BE2C (cell line): ENCODE measurements at regions not wholly inside any gene's neighbourhood (a gene's known extent, or its start where the extent isn't known, plus 50 kb on each side); places are given as distances from the start of the nearest gene placed in this dataset.

Experiments
- DNase-seq: peaks from one replicate; pipeline ENCODE4 v3.0.0-alpha.2; 2020
- H3K27me3 ChIP-seq: fragments of 250-450 bp; sonication (Bioruptor Pico); 2 replicates; pipeline ENCODE4 v1.5.1; 2020; ENCODE audit warnings: mild to moderate bottlenecking
- H3K36me3 ChIP-seq: fragments of 250-450 bp; sonication (Bioruptor Pico); 2 replicates; pipeline ENCODE4 v1.5.1; 2020; ENCODE audit warnings: mild to moderate bottlenecking
- H3K4me1 ChIP-seq: fragments of 250-450 bp; sonication (Bioruptor Pico); 2 replicates; pipeline ENCODE4 v1.5.1; 2020
- H3K4me3 ChIP-seq: 2 replicates; pipeline ENCODE4 v1.5.1; 2011; ENCODE audit warnings: low read depth, low read length
- H3K9me3 ChIP-seq: fragments of 250-450 bp; sonication (Bioruptor Pico); 2 replicates; pipeline ENCODE4 v1.5.1; 2020
- CTCF ChIP-seq: IDR thresholded peaks from 2 replicates; pipeline ENCODE4 v1.5.1; 2012; ENCODE audit warnings: mild to moderate bottlenecking, low read depth, low read length

- no peak overlapping the region for H3K4me3 ChIP-seq
- no peaks in the 10 kb centered on the region for H3K9me3 ChIP-seq
- H3K27me3 ChIP-seq: no peaks in the 10 kb centered on the region
- no peaks in the 10 kb centered on the region for H3K36me3 ChIP-seq
- DNase-seq: no peak
- no peaks in the 10 kb centered on the region for H3K4me1 ChIP-seq
- TF ChIP-seq CTCF: no peak
Observed at GRCh38 chr6:165929607-165930006, 238.0 kb downstream of the TBXT start.

- no peaks in the 10 kb centered on the region for H3K4me1 ChIP-seq
- H3K9me3 ChIP-seq: no peaks in the 10 kb centered on the region
- H3K36me3 ChIP-seq: no peaks in the 10 kb centered on the region
- no peaks in the 10 kb centered on the region for H3K27me3 ChIP-seq
- H3K4me3 ChIP-seq: no peak overlapping the region
- no peak for TF ChIP-seq CTCF
- DNase-seq: no peak
Observed at GRCh38 chr6:165926378-165926777, 241.3 kb downstream of the TBXT start.

- no peak overlapping the region for H3K4me3 ChIP-seq
- H3K27me3 ChIP-seq: no peaks in the 10 kb centered on the region
- no peaks in the 10 kb centered on the region for H3K9me3 ChIP-seq
- no peaks in the 10 kb centered on the region for H3K4me1 ChIP-seq
- DNase-seq: no peak
- no peak for TF ChIP-seq CTCF
- no peaks in the 10 kb centered on the region for H3K36me3 ChIP-seq
Observed at GRCh38 chr6:165925474-165926156, 242.0 kb downstream of the TBXT start.

- Histone ChIP-seq H3K36me3 (no peaks in the 10 kb centered on the region), H3K4me3 (no peak overlapping the region), H3K9me3 (no peaks in the 10 kb centered on the region), H3K4me1 (no peaks in the 10 kb centered on the region), H3K27me3 (no peaks in the 10 kb centered on the region)
- no peak for TF ChIP-seq CTCF
- no peak for DNase-seq
Observed at GRCh38 chr6:165922309-165922794, 245.3 kb downstream of the TBXT start.

DNA sequence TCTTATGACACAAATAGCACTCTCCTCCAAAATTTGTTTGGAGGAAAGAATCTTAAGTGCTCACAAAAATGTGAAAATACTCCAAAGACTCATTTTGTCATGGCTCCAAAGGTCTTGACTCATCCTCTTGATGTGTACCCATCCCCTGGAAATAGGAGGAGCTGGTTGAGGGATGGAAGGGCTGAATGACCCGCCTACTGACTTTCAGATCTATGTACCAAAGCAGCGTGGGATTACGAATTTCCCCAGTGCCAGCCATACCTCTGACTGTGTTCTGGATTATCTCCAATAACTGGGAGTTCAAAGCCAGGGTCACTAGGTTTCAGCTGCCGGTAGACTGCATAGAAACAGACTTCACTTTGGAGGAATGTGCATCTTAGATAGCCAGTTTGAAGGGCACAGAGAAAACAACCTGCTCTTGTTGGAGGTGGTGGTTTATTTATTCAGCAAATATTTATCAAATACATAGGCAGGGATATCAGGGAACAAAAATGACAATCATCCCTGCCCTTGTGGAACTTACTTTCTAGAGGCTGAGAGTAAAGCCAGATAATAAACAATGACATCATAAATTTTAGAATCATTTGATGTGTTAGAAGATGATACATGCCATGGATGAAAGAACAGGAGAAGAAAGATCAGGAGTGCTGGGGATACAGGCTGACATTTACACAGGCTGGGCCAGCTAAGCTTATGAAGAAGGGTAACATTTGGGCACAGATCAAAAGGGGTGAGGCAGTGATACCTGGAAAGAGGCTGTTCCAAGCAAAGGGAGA lies 246.6 kb downstream of the TBXT start:
- no peaks in the 10 kb centered on the region for H3K27me3 ChIP-seq
- H3K4me3 ChIP-seq: no peak overlapping the region
- DNase-seq: no peak
- no peaks in the 10 kb centered on the region for H3K4me1 ChIP-seq
- TF ChIP-seq CTCF: no peak
- no peaks in the 10 kb centered on the region for H3K36me3 ChIP-seq
- no peaks in the 10 kb centered on the region for H3K9me3 ChIP-seq

DNA sequence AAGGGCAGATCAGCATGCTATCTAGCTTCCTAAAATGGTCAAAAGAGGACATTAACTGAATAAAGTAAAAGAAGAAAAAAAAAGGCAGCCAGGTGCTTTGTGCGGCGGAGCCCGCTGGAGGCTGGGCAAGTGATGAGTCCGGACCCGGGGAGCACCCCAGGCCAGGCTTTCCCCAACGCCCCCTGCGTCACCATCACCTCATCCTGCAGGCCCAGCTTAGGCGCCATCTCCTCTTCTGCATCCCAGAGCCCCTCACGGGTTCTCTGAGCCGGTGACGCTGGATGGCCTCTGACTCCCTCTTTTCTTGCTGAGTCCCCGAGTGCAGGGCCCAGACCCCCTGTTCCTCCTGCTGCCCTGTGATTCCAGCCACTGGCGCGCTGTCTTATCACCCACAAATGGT lies 250.1 kb downstream of the TBXT start:
- no peaks in the 10 kb centered on the region for H3K27me3 ChIP-seq
- DNase-seq: no peak
- H3K4me1 ChIP-seq: no peaks in the 10 kb centered on the region
- H3K36me3 ChIP-seq: no peaks in the 10 kb centered on the region
- TF ChIP-seq CTCF: no peak
- H3K4me3 ChIP-seq: no peak overlapping the region
- no peaks in the 10 kb centered on the region for H3K9me3 ChIP-seq
